Activated CD8-positive, alpha-beta memory T cell treated with anti-CD3 and anti-CD28 coated beads, Interleukin-2, amount 50 U/mL, for 48 hours (primary cell): ENCODE measurements at regions not wholly inside any gene's neighbourhood (a gene's known extent, or its start where the extent isn't known, plus 50 kb on each side); places are given as distances from the start of the nearest gene placed in this dataset.

Source experiments
- DNase-seq: peaks from one replicate; pipeline ENCODE4 v3.0.0-alpha.2; 2020

- DNase-seq = no peak
Measured at GRCh38 chr1:229828461-229828860, 202.4 kb downstream of the URB2 start.

- DNase-seq = no peak
Measured at GRCh38 chr1:229832695-229833094, 206.6 kb downstream of the URB2 start.

- DNase-seq = no peak
Measured at GRCh38 chr1:229834230-229834629, 208.2 kb downstream of the URB2 start.

GRCh38 chr1:229835226-229835625 lies 209.2 kb downstream of the URB2 start:
- no peak for DNase-seq

- DNase-seq = no peak
Measured at GRCh38 chr1:229836324-229836723, 210.3 kb downstream of the URB2 start.

- DNase-seq = no peak
Measured at GRCh38 chr1:229838204-229838603, 212.2 kb downstream of the URB2 start.

GRCh38 chr1:229839800-229840199 lies 213.8 kb downstream of the URB2 start:
- DNase-seq = no peak

GRCh38 chr1:229841230-229841629 lies 215.2 kb downstream of the URB2 start:
- DNase-seq = no peak

GRCh38 chr1:229842302-229843255 lies 216.5 kb downstream of the URB2 start:
- DNase-seq = no peak

- no peak for DNase-seq
Measured at GRCh38 chr1:229843627-229844238, 217.7 kb downstream of the URB2 start.

GRCh38 chr1:229844675-229845074 lies 218.6 kb downstream of the URB2 start:
- no peak for DNase-seq

- DNase-seq = no peak
Measured at GRCh38 chr1:229845410-229846138, 219.5 kb downstream of the URB2 start.

GRCh38 chr1:229846351-229846750 lies 220.3 kb downstream of the URB2 start:
- DNase-seq = no peak

- no peak for DNase-seq
Measured at GRCh38 chr1:229848752-229849677, 218.0 kb upstream of the GALNT2 start.

GRCh38 chr1:229851511-229851910 lies 215.5 kb upstream of the GALNT2 start:
- DNase-seq = no peak

GRCh38 chr1:229853751-229854150 lies 213.3 kb upstream of the GALNT2 start:
- no peak for DNase-seq

GRCh38 chr1:229854620-229855019 lies 212.4 kb upstream of the GALNT2 start:
- no peak for DNase-seq

- DNase-seq = no peak
Measured at GRCh38 chr1:229856009-229856650, 210.9 kb upstream of the GALNT2 start.

- DNase-seq = no peak
Measured at GRCh38 chr1:229857585-229857984, 209.5 kb upstream of the GALNT2 start.

GRCh38 chr1:229859026-229859425 lies 208.0 kb upstream of the GALNT2 start:
- no peak for DNase-seq

GRCh38 chr1:229860926-229861325 lies 206.1 kb upstream of the GALNT2 start:
- no peak for DNase-seq
